Bronchial epithelial cell (primary cell): ENCODE measurements at regions not wholly inside any gene's neighbourhood (a gene's known extent, or its start where the extent isn't known, plus 50 kb on each side); places are given as distances from the start of the nearest gene placed in this dataset.
A peak's percentile ranks its signal among the peaks of the same experiment; 100 is the strongest.

ENCODE experiments used
- DNase-seq: peaks from one replicate; pipeline ENCODE4 v3.0.0-alpha.2; 2010; ENCODE audit warnings: low read depth
- FAIRE-seq: peaks from 2 replicates; lab custom pipeline; 2011; peaks lifted over from hg19 to GRCh38; lab: Jason Lieb, UNC
- H3K27me3 ChIP-seq: 2 replicates; pipeline ENCODE4 v1.5.1; 2011; ENCODE audit warnings: low read length; ENCODE audit not compliant: control insufficient read depth, insufficient read depth
- H3K36me3 ChIP-seq: 2 replicates; pipeline ENCODE4 v1.5.1; 2011; ENCODE audit warnings: low read length; ENCODE audit not compliant: control insufficient read depth, insufficient read depth
- H3K4me3 ChIP-seq: 2 replicates; pipeline ENCODE4 v1.5.1; 2011; ENCODE audit warnings: mild to moderate bottlenecking, low read depth, low read length, control low read depth
- CTCF ChIP-seq: IDR thresholded peaks from 2 replicates; pipeline ENCODE4 v1.5.1; 2011; ENCODE audit warnings: mild to moderate bottlenecking, moderate library complexity, low read length, control low read depth, inconsistent platforms; ENCODE audit not compliant: insufficient read depth, severe bottlenecking

DNA sequence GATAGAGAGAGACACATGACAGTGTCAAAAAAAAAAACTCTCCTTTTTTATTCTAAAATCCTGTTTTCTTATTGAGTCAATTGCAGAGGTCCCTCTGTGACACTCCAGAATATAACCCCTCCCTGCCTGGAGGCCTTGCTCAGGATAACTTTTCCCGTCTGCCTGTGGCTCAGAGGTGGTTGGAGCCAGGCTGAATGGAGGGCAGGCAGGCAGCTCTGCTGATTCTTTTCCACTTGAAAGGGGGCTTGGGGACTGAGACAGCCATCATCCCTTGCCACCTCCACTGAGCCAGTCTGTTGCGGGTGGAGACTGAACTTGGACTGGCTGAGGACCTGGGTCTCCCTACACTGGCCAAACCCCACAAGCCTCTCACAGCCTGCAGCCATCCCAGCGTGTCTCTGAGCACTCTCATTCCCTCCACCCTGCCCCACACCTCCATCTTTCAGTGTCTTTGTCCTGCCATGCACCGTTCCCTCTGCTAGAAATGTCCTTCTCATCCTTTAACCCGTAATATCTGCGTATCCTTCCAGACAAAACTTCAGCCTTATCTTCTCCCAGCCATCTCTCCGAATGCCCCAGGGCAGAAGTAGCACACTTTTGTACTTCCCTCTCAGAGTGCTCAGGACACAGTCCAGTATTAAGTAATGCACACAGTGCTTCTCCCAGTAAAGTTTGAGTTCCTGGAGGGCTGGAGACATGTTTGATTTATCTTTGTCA, 139.9 kb downstream of the CHIC2 start:
- TF ChIP-seq CTCF, result no peak

DNA sequence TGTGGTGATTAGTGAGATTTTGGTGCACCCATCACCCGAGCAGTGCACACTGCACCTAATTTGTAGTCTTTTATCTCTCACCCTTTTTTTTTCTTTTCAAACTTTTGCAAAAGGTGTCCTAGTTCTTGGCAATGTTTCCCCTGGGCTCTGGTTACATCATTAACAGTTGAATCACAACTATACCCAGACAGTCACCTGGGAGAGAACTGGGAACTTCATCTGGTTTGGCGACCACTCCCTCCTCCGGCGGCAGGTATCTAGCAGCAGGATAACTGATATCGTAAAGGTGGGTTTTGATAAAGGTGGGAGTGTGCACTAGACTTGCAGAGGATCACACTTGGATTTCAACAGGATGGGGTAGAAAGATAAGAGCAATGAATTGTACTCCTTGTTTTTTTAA, 140.5 kb downstream of the CHIC2 start:
- DNase-seq (peak; percentile 86), FAIRE-seq (peak; percentile 86)
- TF ChIP-seq CTCF, result no peak
- H3K4me3 ChIP-seq, result no peak overlapping the region
- H3K36me3 ChIP-seq, result no peaks in the 10 kb centered on the region
- H3K27me3 ChIP-seq, result no peaks in the 10 kb centered on the region

More for the DNA sequence above, 139.9 kb downstream of the CHIC2 start:
- H3K36me3 ChIP-seq, result no peaks in the 10 kb centered on the region
- no peaks in the 10 kb centered on the region for H3K27me3 ChIP-seq
- no peak for FAIRE-seq
- no peak for DNase-seq
- no peak overlapping the region for H3K4me3 ChIP-seq

DNA sequence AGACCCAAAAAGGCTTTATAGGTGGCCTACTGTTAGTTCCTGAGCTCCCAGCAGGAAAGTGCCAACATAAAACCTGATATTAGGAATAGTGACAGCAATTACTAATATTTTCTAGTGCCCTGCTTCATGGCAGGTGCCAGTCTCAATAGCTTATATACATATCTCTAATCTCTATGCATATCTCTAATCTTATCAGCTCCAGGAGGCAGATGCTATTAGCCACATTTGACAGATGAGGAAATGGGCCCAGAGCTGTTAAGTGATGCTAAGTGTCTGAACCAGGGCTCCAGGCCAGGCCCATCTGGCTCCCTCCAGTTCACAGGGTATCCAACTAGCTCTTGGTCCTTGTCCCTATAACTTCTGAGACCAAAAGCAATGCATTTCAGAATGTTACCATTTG, 142.5 kb downstream of the CHIC2 start:
- DNase-seq (no peak), FAIRE-seq (no peak)
- Histone ChIP-seq H3K36me3 (no peaks in the 10 kb centered on the region), H3K4me3 (no peak overlapping the region), H3K27me3 (no peaks in the 10 kb centered on the region)
- no peak for TF ChIP-seq CTCF

GRCh38 chr4:53920883-53921282, 143.5 kb downstream of the CHIC2 start:
- Histone ChIP-seq H3K36me3 (no peaks in the 10 kb centered on the region), H3K27me3 (no peaks in the 10 kb centered on the region), H3K4me3 (no peak overlapping the region)
- no peak for DNase-seq
- no peak for TF ChIP-seq CTCF
- FAIRE-seq, result no peak

DNA sequence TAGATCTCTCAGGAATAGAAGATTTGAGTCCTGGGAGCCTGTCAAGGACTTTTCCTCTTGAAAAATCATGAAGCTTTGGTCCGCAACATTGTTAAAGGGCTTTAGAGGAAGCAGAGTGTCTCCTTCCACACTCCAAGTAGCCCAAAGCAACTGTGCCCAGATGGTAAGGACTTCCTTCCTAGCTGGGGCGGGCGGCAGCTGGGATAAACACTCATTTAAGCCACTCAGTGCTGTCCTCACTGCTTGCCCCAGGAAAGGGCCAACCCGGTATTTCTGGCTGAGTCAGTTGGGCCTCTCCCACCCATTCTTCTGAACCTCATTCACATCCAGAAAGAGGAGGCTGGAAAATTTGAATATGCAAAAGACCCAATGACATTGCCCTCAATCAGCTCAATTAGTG, 144.3 kb downstream of the CHIC2 start:
- H3K36me3 ChIP-seq, result no peaks in the 10 kb centered on the region
- DNase-seq, result peak; percentile 73
- H3K4me3 ChIP-seq, result no peak overlapping the region
- FAIRE-seq, result no peak
- no peak for TF ChIP-seq CTCF
- no peaks in the 10 kb centered on the region for H3K27me3 ChIP-seq

GRCh38 chr4:53919535-53919934, 144.9 kb downstream of the CHIC2 start:
- Histone ChIP-seq H3K27me3 (no peaks in the 10 kb centered on the region), H3K36me3 (no peaks in the 10 kb centered on the region), H3K4me3 (no peak overlapping the region)
- FAIRE-seq, result no peak
- TF ChIP-seq CTCF, result no peak
- no peak for DNase-seq
